HG02678 (cell line): ENCODE measurements at regions not wholly inside any gene's neighbourhood (a gene's known extent, or its start where the extent isn't known, plus 50 kb on each side); places are given as distances from the start of the nearest gene placed in this dataset.
"Not testable (repeated sequence)": the region's sequence is repeated elsewhere in the genome, so short reads cannot be mapped to it uniquely, and the experiment has no call there.

Experiments
- ATAC-seq: cut with Tn5 transposase; IDR thresholded peaks from one replicate; pipeline ENCODE4 v1.9.1; 2021; ENCODE audit warnings: mild to moderate bottlenecking, moderate library complexity; ENCODE audit not compliant: unreplicated experiment

GRCh38 chr3:176651622-176652021 lies 545.7 kb downstream of the TBL1XR1 start:
- ATAC-seq = no peak

GRCh38 chr3:176650478-176650877 lies 546.8 kb downstream of the TBL1XR1 start:
- no peak for ATAC-seq

GRCh38 chr3:176647987-176648386 lies 549.3 kb downstream of the TBL1XR1 start:
- ATAC-seq = no peak

- no peak for ATAC-seq
These were observed 563.8 kb downstream of the TBL1XR1 start for GRCh38 chr3:176633511-176633910.

GRCh38 chr3:176632925-176633324 lies 564.4 kb downstream of the TBL1XR1 start:
- no peak for ATAC-seq

GRCh38 chr3:176631165-176631564 lies 566.1 kb downstream of the TBL1XR1 start:
- ATAC-seq = no peak

GRCh38 chr3:176628101-176628639 lies 569.1 kb downstream of the TBL1XR1 start:
- ATAC-seq = no peak

- no peak for ATAC-seq
These were observed 573.7 kb downstream of the TBL1XR1 start for GRCh38 chr3:176623468-176624150.

GRCh38 chr3:176619833-176620232 lies 577.4 kb downstream of the TBL1XR1 start:
- ATAC-seq = no peak

GRCh38 chr3:176615826-176616225 lies 581.5 kb downstream of the TBL1XR1 start:
- no peak for ATAC-seq

- ATAC-seq = no peak
These were observed 585.6 kb downstream of the TBL1XR1 start for GRCh38 chr3:176611703-176612102.

GRCh38 chr3:176609361-176609760 lies 587.9 kb downstream of the TBL1XR1 start:
- ATAC-seq = no peak

- ATAC-seq = not testable (repeated sequence)
These were observed 591.7 kb downstream of the TBL1XR1 start for GRCh38 chr3:176605553-176605952.

GRCh38 chr3:176595307-176595706 lies 602.0 kb downstream of the TBL1XR1 start:
- ATAC-seq = no peak

- no peak for ATAC-seq
These were observed 606.6 kb downstream of the TBL1XR1 start for GRCh38 chr3:176590722-176591121.

- no peak for ATAC-seq
These were observed 610.2 kb downstream of the TBL1XR1 start for GRCh38 chr3:176587089-176587488.

- ATAC-seq = no peak
These were observed 612.7 kb downstream of the TBL1XR1 start for GRCh38 chr3:176584413-176585176.

- no peak for ATAC-seq
These were observed 613.3 kb downstream of the TBL1XR1 start for GRCh38 chr3:176583956-176584355.

- no peak for ATAC-seq
These were observed 615.7 kb downstream of the TBL1XR1 start for GRCh38 chr3:176581589-176581988.

GRCh38 chr3:176579711-176580185 lies 617.5 kb downstream of the TBL1XR1 start:
- no peak for ATAC-seq

GRCh38 chr3:176578316-176578715 lies 619.0 kb downstream of the TBL1XR1 start:
- no peak for ATAC-seq

- no peak for ATAC-seq
These were observed 619.8 kb downstream of the TBL1XR1 start for GRCh38 chr3:176577447-176577846.
